ENCODE measurements at regions not wholly inside any gene's neighbourhood (a gene's known extent, or its start where the extent isn't known, plus 50 kb on each side); places are given as distances from the start of the nearest gene placed in this dataset.
"Not testable (repeated sequence)": the region's sequence is repeated elsewhere in the genome, so short reads cannot be mapped to it uniquely, and the experiment has no call there.

DNA sequence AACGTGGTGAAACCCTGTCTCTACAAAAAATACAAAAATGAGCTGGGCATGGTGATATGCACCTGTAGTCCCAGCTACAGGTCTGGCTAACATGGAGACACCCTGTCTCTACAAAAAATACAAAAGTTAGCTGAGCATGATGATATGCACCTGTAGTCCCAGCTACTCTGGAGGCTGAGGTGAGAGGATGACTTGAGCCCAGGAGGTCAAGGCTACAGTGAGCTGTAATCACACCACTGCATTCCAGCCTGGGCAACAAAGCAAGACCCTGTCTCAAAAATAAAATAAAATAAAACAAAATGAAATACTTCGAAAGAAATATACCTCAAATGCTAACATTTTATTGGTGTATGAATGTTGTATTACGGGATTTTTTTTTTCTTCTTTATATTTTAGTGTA, 107.6 kb upstream of the EGLN3 start:
- no peak for DNase-seq

GRCh38 chr14:34056046-34056445, 105.2 kb upstream of the EGLN3 start:
- no peak for DNase-seq

DNA sequence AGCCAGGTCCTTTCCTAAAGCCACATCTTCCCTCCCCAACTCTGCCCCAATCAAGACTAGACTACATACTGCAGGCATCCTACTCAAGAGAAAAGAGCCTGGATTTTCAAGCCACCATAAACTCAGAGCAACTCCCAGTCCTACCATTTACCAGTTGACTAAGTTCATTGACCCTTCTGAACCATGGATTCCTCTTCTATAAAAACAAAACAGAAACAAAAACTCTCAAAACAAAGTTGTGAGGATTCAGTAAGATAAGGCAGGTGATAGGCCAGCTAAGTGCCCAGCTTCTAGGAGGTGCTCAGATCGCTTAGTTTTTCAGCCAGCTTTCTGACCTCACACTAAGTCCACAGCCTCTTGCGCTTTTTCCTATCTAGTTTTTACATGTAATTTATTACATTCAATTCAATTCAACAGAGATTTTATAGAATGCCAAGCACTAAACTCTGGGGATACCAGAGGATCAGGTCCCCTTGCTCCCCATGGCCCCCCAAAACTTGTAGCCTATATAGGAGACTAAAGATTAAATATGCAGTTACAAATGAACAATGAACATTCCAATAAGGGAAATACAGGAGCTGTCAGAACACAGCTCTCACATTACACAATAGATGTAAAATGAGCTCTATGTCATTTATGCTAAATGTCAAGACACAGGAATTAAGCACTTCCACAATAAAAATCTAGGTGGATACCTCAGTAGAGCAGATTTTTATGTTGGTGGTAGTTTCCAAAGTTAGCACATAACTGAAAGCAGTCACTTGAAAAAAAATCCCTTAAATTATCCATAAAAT, 104.5 kb upstream of the EGLN3 start:
- DNase-seq = no peak

DNA sequence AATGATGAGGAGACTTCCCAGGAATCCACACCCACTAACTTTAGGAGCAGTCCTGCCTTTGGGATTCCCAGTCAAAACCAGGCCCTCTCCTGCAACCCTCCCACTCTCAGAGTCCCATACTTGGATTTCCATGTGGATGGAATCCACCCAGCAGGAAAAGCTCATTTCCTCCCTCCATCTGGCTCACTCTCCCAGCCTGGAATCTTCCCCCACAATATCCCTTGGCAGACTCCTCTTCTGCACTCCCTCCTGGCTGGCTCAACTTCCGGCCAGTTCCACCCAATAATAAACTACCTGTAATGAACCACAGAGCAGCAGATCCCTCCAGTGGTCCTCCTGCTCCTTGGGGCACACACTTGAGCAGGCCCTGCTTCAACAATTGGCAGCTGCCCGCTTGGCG, 102.8 kb upstream of the EGLN3 start:
- no peak for DNase-seq

- no peak for DNase-seq
Observed at GRCh38 chr14:34052658-34053014, 101.8 kb upstream of the EGLN3 start.

- DNase-seq = no peak
Observed at GRCh38 chr14:34051966-34052657, 101.2 kb upstream of the EGLN3 start.

DNA sequence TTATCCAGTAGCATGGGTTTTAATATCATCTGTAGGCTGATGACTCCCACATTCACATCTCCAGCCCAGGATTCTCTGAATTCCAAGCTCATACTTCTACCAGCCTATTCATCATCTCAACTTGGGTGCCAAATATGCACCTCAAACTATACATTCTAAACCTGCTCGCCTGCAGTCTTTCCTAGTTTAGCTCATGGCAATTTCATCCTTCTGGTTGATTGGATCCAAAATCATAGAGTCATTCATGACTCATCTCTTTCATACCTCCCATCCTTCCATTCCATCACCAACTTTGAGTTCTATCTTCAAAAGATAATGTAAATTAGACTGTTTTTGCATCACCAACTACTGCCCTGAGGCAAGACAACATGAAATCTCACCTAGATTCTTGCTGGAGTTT, 99.7 kb upstream of the EGLN3 start:
- DNase-seq = no peak

DNA sequence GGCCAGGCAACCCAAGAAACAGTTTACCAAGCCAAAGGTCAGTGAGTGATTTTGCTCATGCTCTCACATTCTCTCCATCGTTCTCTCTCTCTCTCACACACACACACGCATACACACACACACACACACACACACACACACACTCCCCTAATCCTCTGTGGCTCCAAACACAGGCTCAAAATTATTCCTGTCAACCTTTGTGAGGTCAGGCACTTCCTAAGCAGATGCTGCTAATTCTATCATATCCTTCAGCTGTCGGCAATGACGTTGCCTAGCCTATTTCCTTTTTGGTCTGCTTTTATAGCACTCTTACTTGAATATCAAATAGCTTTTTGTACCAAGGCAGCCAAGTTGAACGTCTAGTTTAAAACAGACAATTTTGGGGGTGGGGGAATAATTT, 98.9 kb upstream of the EGLN3 start:
- no peak for DNase-seq

- not testable (repeated sequence) for DNase-seq
Observed at GRCh38 chr14:34049187-34049586, 98.3 kb upstream of the EGLN3 start.

DNA sequence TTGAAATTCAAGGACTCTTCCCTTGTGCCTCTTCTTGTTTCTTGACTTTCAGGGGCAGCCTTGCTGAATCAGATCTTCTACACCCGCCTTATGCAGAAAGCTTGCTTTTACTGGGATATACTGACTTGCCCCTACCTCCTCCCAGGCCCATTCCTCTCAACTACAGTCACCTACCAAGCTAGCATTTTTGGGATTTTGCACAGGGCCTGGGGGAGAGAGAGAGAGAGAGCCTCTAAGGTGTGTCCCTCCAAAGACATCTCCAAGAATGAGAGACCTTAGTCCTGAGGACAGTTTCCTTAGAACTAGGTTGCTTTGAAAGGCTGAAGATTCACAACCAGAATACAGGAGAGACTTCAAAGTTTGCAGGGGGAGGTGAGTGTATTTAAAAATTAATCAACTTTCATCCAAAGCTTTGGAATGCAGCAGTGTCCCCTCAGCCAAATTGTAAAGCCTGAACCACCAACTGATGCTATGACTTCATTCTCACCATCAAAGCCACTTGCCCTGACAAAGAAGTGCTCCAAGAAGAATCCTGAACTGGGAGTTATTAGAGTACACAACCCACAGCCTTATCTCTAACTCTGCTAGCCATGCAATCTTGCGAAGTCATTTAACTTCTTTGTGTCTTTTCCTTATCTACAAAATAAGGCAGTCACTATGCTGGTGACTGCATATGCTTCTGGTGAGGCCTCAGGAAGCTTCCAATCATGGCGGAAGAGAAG, 96.1 kb upstream of the EGLN3 start:
- DNase-seq = no peak

DNA sequence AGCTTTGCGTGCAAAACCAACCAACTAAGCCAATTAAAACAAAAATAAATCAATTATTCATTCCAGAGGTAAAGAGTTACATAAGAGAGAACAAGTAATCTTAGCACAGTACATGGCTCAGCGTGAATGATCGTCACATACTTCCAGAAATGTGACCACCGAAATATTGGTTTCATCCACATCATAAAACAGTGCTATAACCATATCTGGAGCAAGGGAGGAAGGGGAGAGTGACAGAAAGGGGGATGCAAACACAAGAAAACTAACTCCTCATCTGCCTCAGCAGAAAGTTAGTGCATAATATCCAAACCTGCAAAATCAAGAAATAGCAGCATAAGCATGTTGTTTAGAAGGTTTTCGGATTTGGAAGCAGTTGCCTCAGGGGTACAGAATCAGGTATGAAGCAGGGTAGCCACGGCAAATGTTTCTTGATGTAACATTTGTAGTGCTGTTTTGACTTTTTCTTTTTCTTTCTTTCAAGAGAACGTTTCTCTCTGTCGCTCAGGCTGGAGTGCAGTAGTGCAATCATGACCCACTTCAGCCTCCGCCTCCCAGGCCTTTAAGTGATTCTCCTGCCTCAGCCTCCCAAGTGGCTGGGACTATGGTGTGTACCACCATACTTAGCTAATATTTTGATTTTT, 93.9 kb upstream of the EGLN3 start:
- DNase-seq = no peak

DNA sequence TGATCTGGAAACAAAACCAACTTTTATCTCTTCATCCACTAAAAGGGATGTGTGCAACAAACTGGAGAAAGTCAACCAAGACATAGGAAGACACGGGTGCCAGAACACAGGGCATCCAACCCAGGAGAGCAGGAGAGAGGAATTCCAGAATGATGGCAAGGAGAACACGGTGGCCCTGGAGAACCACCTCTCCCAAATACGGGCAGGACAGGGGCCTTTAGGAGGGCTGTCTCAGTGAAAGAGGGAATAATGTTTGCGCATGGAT, 93.4 kb upstream of the EGLN3 start:
- DNase-seq = no peak

DNA sequence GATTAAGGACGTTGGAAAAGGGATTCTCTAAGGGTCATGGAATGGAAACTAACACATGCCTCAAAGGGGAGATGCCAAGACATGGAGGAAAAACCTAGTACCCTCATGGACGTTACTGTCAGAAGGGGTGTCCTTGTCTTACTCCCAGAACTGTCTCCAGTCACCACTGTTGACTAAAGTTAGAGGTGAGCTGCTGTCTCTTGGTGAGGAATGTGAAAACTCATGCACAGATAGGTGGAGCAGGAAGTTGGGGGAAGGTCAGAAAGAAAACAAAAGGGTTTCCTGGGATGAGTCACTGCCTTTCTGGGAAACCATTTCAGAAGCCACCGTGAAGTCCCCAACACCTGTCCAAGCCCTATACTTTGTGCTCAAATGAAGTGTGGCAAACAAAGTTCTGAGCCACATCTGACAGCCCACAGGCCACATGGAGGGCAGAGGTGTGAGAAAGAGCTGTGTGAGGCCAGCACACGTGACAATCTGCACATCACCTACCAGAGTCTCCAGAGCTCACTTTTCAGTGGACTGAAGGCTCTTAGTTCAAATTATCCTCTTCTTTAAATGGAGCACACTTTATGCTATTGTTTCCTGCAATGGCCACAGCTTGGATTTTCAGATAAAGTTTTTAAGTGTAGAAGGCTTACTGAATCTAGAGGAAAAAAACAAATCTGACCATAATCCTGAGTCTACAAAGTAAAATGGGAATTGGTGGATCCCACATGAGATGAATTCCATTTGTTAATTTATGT, 92.9 kb upstream of the EGLN3 start:
- DNase-seq = peak; percentile 79

- DNase-seq = no peak
Observed at GRCh38 chr14:34041220-34041619, 90.3 kb upstream of the EGLN3 start.

DNA sequence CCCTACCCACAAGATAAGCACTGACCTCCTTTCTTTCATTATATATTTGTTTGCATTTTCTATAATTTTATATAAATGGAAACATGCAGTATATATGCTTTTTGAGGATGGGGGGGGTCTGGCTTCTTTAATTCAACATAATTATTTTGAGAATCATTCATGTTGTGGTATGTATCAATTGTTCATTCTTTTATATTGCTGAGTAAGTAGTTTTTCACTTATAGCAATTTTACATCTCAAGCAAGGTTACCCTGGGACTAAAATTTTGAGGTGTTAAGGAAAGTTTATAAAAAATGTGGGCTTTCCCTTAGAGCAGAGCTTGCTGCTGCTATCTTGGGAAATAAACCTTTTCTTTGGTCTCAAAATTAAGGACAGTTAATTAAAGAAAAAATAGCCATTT, 89.9 kb upstream of the EGLN3 start:
- DNase-seq = no peak

DNA sequence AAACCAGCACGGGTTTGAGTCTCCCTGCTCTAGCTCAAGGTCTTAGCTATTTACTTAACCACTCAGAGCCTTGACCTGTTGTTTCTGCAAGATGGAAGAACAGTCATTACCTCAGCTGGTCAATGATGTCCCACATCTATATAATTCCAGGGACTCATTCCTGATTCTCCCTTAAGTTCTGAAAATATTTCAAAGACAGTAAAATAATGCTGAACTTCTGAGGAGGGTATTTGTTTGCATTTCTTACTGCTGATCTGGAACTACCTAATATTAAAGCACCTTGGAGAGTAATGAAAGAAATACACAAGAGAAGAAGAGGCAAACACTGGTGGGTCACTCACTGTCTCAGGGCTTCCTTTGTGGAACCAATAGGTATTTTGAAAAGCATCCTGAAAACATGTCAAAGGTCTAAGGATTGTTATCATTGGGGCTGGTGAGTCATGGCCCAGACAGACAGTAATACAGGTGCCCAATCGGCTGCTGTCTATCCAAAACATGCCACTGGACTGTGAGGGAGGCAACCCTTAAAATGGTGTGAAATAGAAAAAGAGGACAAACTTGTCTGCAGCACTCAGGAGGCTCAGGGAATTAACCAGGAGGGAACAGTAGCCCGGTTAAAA, 88.7 kb upstream of the EGLN3 start:
- no peak for DNase-seq

- no peak for DNase-seq
Observed at GRCh38 chr14:34038358-34039057, 87.6 kb upstream of the EGLN3 start.

DNA sequence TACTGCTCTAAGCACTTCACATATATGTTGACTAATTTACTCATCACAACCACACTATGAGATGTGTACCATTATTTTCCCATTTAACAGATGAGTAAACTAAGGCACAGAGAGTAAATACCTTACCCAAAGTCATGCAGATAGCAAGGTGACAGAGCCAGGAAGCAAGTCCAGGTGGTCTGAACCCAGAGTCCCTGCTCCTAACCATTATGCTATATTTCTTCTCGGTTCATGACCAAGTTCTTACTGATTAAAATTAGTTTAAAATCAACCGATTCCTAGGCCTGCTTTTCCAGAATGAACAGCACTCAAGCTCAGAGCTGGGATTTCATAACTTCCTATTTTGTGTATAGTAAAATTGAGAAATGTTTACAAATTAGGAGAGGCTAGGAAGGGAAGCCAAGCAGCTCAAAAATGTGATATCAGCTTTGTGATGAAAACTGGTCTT, 85.5 kb upstream of the EGLN3 start:
- no peak for DNase-seq

DNA sequence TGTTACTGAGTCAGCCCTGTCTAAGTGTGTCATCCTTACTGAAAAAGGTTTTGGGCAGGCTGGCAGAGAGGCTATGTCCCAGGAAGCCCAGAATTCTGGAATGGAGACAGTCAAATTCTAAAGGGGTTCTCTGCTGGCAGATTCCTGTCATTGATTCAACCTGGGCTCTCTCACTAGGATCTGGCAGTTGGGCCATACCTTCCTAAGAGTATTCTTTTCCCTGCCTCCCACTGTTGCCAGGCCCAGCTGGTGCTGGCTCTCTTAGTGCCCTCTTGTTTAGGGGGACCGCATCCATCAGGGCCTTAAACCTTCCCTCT, 85.0 kb upstream of the EGLN3 start:
- DNase-seq = no peak

- DNase-seq = no peak
Observed at GRCh38 chr14:34035177-34035933, 84.5 kb upstream of the EGLN3 start.

- DNase-seq = no peak
Observed at GRCh38 chr14:34034447-34035176, 83.7 kb upstream of the EGLN3 start.
